Peyer's patch (tissue), 4 donors: ENCODE measurements at regions not wholly inside any gene's neighbourhood (a gene's known extent, or its start where the extent isn't known, plus 50 kb on each side); places are given as distances from the start of the nearest gene placed in this dataset.

Source experiments
- DNase-seq, 3 donors: peaks; one replicate each; pipeline ENCODE4 v3.0.0-alpha.2; 2017 to 2019
- H3K27ac ChIP-seq, 4 donors: fragments of 200-600 bp; sonication (generic); one replicate each; pipeline ENCODE4 v1.5.1; 2016 to 2019
- H3K27me3 ChIP-seq, 2 donors: fragments of 200-600 bp; sonication (generic); one replicate each; pipeline ENCODE4 v1.5.1; 2019
- H3K36me3 ChIP-seq, 3 donors: fragments of 200-600 bp; sonication (generic); one replicate each; pipeline ENCODE4 v1.5.1; 2016 to 2019
- H3K4me1 ChIP-seq, 4 donors: fragments of 200-600 bp; sonication (generic); one replicate each; pipeline ENCODE4 v1.5.1; 2016 to 2019
- H3K4me3 ChIP-seq, 4 donors: fragments of 200-600 bp; sonication (generic); 1 replicate in 3 of 4; 2 replicates in 1 of 4; pipeline ENCODE4 v1.5.1; 2016 to 2019; ENCODE audit warnings: mild to moderate bottlenecking in 1 of 4
- H3K9me3 ChIP-seq, 4 donors: fragments of 200-600 bp; sonication (generic); one replicate each; pipeline ENCODE4 v1.5.1; 2016 to 2019; ENCODE audit warnings: mild to moderate bottlenecking in 1 of 4
- CTCF ChIP-seq, 6 experiments: fragments of 450-650 bp in 4 of 6; fragments of 200-600 bp in 2 of 6; sonication (generic) in 1 of 6; IDR thresholded peaks; one replicate each; pipeline ENCODE4 v1.5.1; 2017 to 2019; ENCODE audit warnings: antibody characterized with exemption in 6 of 6, mild to moderate bottlenecking in 3 of 6, moderate library complexity in 1 of 6
- POLR2A ChIP-seq, 2 donors: fragments of 450-650 bp; IDR thresholded peaks; one replicate each; pipeline ENCODE4 v1.5.1; 2017; ENCODE audit warnings: antibody characterized with exemption in 2 of 2, mild to moderate bottlenecking in 2 of 2, moderate library complexity in 2 of 2

DNA sequence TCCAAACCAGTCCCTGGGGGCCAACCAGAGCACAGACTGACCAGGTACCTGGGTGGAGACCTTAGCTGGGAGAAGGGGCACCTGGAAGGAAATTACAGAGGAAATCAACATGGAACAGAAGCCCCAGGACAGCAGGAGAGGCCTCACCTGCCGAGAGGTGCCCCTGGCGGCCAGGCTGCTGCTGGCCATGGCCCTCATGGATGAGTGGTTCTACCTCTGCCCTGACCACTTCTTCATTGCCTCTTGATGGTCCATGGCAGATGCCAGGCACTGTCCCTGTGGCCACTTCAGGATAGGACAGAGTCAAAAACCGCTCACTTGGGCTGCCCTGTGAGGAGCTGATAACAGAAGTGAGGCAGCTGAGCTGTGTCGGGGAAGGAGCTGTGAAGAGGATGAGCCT lies 73.1 kb upstream of the GNG2 start:
- Histone ChIP-seq H3K27me3 (no peaks in the 10 kb centered on the region), H3K9me3 (no peaks in the 10 kb centered on the region), H3K27ac (no peak overlapping the region), H3K4me3 (no peak overlapping the region), H3K4me1 (no peaks in the 10 kb centered on the region), H3K36me3 (no peaks in the 10 kb centered on the region)
- TF ChIP-seq POLR2A (IDR thresholded peaks at IDR 0.05) = no peak
- DNase-seq = no peak

DNA sequence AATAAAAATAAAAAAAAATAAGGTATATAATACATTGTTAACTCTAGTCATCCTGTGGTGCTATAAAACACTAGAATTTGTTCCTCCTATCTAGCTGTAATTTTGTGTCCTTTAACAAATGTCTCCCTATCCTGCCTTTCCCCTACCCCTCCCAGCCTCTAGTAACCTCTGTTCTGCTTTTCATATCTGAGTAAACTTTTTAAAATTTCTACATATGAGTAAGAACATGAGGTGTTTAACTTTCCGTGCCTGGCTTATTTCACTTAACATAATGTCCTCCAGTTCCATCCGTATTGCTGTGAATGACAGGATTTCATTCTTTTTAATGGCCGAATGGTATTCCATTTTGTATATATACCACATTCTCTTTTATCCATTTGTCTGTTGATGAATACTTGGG lies 71.3 kb upstream of the GNG2 start:
- Histone ChIP-seq H3K27ac (no peak overlapping the region), H3K9me3 (no peaks in the 10 kb centered on the region), H3K27me3 (no peaks in the 10 kb centered on the region), H3K4me3 (no peak overlapping the region), H3K36me3 (no peaks in the 10 kb centered on the region), H3K4me1 (no peaks in the 10 kb centered on the region)
- DNase-seq = no peak
- TF ChIP-seq POLR2A (IDR thresholded peaks at IDR 0.05) = no peak

- DNase-seq = no peak
- TF ChIP-seq CTCF (IDR thresholded peaks at IDR 0.05) (no peak), POLR2A (IDR thresholded peaks at IDR 0.05) (no peak)
- H3K27me3 ChIP-seq = no peaks in the 10 kb centered on the region
- H3K4me1 ChIP-seq = no peaks in the 10 kb centered on the region
- no peaks in the 10 kb centered on the region for H3K9me3 ChIP-seq
- H3K36me3 ChIP-seq = no peaks in the 10 kb centered on the region
- no peak overlapping the region for H3K4me3 ChIP-seq
- H3K27ac ChIP-seq = no peak overlapping the region
These were observed 70.8 kb upstream of the GNG2 start for GRCh38 chr14:51789596-51789995.

GRCh38 chr14:51792809-51793208 lies 67.6 kb upstream of the GNG2 start:
- H3K9me3 ChIP-seq = no peaks in the 10 kb centered on the region
- H3K36me3 ChIP-seq = no peaks in the 10 kb centered on the region
- H3K27me3 ChIP-seq = no peaks in the 10 kb centered on the region
- H3K27ac ChIP-seq = peak overlapping the region in 1 of 4 donors; percentile 39
- no peaks in the 10 kb centered on the region for H3K4me1 ChIP-seq
- no peak for DNase-seq
- TF ChIP-seq POLR2A (IDR thresholded peaks at IDR 0.05) (no peak), CTCF (IDR thresholded peaks at IDR 0.05) (no peak)
- H3K4me3 ChIP-seq = no peak overlapping the region

- Histone ChIP-seq H3K4me1 (no peaks in the 10 kb centered on the region), H3K27ac (no peak overlapping the region), H3K9me3 (no peaks in the 10 kb centered on the region), H3K27me3 (no peaks in the 10 kb centered on the region), H3K36me3 (no peaks in the 10 kb centered on the region), H3K4me3 (no peak overlapping the region)
- DNase-seq = no peak
- TF ChIP-seq POLR2A (IDR thresholded peaks at IDR 0.05) = no peak
- no peak for TF ChIP-seq CTCF (IDR thresholded peaks at IDR 0.05)
These were observed 54.9 kb upstream of the GNG2 start for GRCh38 chr14:51805541-51805940.

DNA sequence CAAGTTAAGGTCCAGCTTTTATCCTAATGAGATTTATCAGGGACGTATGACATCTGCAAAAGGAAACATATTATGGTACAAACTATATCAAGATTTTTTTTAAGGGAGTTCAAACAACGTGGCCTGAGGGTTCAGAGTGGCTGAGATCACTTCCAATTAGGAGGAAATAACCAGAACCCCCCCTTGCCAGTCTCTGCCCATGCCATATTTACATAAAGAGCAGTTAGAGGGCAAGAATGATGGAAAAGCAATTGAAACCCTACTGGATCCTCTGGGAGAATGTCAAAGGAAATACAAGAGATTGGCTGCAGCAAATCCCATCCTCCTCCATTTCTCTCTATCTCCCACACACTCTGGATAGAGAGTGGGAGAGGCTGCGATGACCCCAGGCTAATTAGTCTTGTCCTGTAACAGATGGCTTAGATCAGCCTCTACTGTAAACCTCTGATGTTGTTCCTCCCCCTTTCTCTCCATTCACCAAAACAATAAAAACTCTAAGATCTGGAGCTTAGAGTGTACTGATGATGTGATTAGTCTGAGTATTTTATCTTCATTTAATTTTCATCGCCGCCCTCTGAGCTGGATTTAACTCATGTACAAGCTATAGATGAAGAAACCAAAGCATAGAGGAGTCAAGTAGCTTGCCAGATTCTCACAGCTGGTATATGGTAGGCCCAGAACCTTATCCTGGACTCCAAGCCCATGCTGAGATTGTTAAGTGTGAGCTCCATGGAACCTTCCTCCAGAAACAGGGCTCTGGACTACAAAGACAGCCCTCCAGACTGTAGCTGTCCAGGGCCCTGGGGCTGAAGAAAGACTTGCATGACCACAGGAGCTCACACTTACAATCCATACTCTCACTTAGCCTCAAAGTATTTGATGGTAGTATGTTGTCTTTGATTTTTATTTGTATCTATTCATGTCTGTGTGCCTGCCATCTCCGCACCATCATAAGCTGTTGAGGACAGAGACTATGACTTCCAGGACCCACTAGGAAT lies 54.1 kb upstream of the GNG2 start:
- no peaks in the 10 kb centered on the region for H3K27me3 ChIP-seq
- no peak overlapping the region for H3K4me3 ChIP-seq
- no peaks in the 10 kb centered on the region for H3K4me1 ChIP-seq
- H3K36me3 ChIP-seq = no peaks in the 10 kb centered on the region
- no peak overlapping the region for H3K27ac ChIP-seq
- H3K9me3 ChIP-seq = no peaks in the 10 kb centered on the region
- DNase-seq = no peak
- TF ChIP-seq POLR2A (IDR thresholded peaks at IDR 0.05) (no peak), CTCF (IDR thresholded peaks at IDR 0.05) (no peak)
